Panc1 (cell line): ENCODE measurements at regions not wholly inside any gene's neighbourhood (a gene's known extent, or its start where the extent isn't known, plus 50 kb on each side); places are given as distances from the start of the nearest gene placed in this dataset.

Experiments
- CTCF ChIP-seq: fragments of 450-650 bp; IDR thresholded peaks from 2 replicates; pipeline ENCODE4 v1.5.1; 2017; ENCODE audit warnings: mild to moderate bottlenecking
- POLR2AphosphoS5 ChIP-seq: IDR thresholded peaks from 2 replicates; pipeline ENCODE4 v1.6.1; 2012; ENCODE audit warnings: mild to moderate bottlenecking, low read depth, low read length, moderate library complexity
- REST ChIP-seq, 2 experiments: IDR thresholded peaks; 2 replicates each; pipeline ENCODE4 v1.6.1; 2011 to 2012; ENCODE audit warnings: low read depth in 2 of 2, control low read depth in 1 of 2, low read length in 1 of 2, mild to moderate bottlenecking in 1 of 2, moderate library complexity in 1 of 2; ENCODE audit not compliant: insufficient read depth in 1 of 2

- TF ChIP-seq CTCF (no peak), POLR2AphosphoS5 (no peak), REST (IDR thresholded peaks at IDR 0.05; ENCODE audit: insufficient read depth in 1 of 2, low read depth in 2 of 2, low read length in 1 of 2) (no peak)
These were observed 223.2 kb upstream of the EXOC2 start for GRCh38 chr6:916131-916530.
